DOHH2 (cell line): ENCODE measurements at regions not wholly inside any gene's neighbourhood (a gene's known extent, or its start where the extent isn't known, plus 50 kb on each side); places are given as distances from the start of the nearest gene placed in this dataset.

Experiments
- CTCF ChIP-seq: fragments of 200-600 bp; sonication (generic); IDR thresholded peaks from one replicate; pipeline ENCODE4 v1.5.1; 2014; ENCODE audit warnings: antibody characterized with exemption, mild to moderate bottlenecking, low read depth, low read length; ENCODE audit not compliant: poor library complexity, severe bottlenecking
- EZH2phosphoT487 ChIP-seq: fragments of 200-600 bp; sonication (generic); IDR thresholded peaks from 2 replicates; pipeline ENCODE4 v1.6.1; 2017; ENCODE audit warnings: borderline replicate concordance, mild to moderate bottlenecking, antibody characterized with exemption, low read length, moderate library complexity, mixed read lengths

- TF ChIP-seq CTCF, result no peak
- TF ChIP-seq EZH2phosphoT487, result no peak
Observed at GRCh38 chr3:90102146-90102545, 994.7 kb downstream of the EPHA3 start.
